Right atrium auricular region (tissue), 2 donors: ENCODE measurements at regions not wholly inside any gene's neighbourhood (a gene's known extent, or its start where the extent isn't known, plus 50 kb on each side); places are given as distances from the start of the nearest gene placed in this dataset.

Source experiments
- DNase-seq: peaks from one replicate; pipeline ENCODE4 v3.0.0-alpha.2; 2019; ENCODE audit warnings: low spot score
- H3K27ac ChIP-seq, 2 donors: fragments of 200-600 bp; sonication (generic); 1 replicate in 1 of 2; 2 replicates in 1 of 2; pipeline ENCODE4 v1.5.1; 2016 to 2019
- H3K27me3 ChIP-seq, 2 donors: fragments of 200-600 bp; sonication (generic); one replicate each; pipeline versions ENCODE4 v1.5.1 to v1.6.0; 2017 to 2019
- H3K36me3 ChIP-seq: fragments of 200-600 bp; sonication (generic); one replicate; pipeline ENCODE4 v1.5.1; 2016
- H3K4me1 ChIP-seq, 2 donors: fragments of 200-600 bp; sonication (generic); one replicate each; pipeline versions ENCODE4 v1.5.1 to v1.6.0; 2017 to 2019
- H3K4me3 ChIP-seq, 2 donors: fragments of 200-600 bp; sonication (generic); 1 replicate in 1 of 2; 2 replicates in 1 of 2; pipeline ENCODE4 v1.5.1; 2017 to 2019; ENCODE audit warnings: mild to moderate bottlenecking in 1 of 2, moderate library complexity in 1 of 2
- H3K9me3 ChIP-seq, 2 donors: fragments of 200-600 bp; sonication (generic); one replicate each; pipeline ENCODE4 v1.5.1; 2019
- CTCF ChIP-seq, 2 donors: fragments of 200-600 bp; sonication (generic); IDR thresholded peaks; one replicate each; pipeline ENCODE4 v1.5.1; 2019; ENCODE audit warnings: antibody characterized with exemption in 2 of 2

GRCh38 chr2:150587547-150588505, 100.4 kb upstream of the RND3 start:
- Histone ChIP-seq H3K4me1 (peaks cover 0 to 4% of the 10 kb centered on the region in 2 donors), H3K27ac (no peak overlapping the region), H3K9me3 (no peaks in the 10 kb centered on the region), H3K36me3 (no peaks in the 10 kb centered on the region), H3K27me3 (no peaks in the 10 kb centered on the region), H3K4me3 (no peak overlapping the region)
- TF ChIP-seq CTCF (IDR thresholded peaks at IDR 0.05), result no peak
- no peak for DNase-seq

- no peak for DNase-seq
- no peak for TF ChIP-seq CTCF (IDR thresholded peaks at IDR 0.05)
- peaks cover 0 to 4% of the 10 kb centered on the region in 2 donors for H3K4me1 ChIP-seq
These were observed 99.4 kb upstream of the RND3 start for GRCh38 chr2:150586858-150587257.

GRCh38 chr2:150585221-150585971, 97.9 kb upstream of the RND3 start:
- Histone ChIP-seq H3K9me3 (no peaks in the 10 kb centered on the region), H3K4me3 (no peak overlapping the region), H3K4me1 (peaks cover 0 to 4% of the 10 kb centered on the region in 2 donors), H3K36me3 (no peaks in the 10 kb centered on the region), H3K27me3 (no peaks in the 10 kb centered on the region), H3K27ac (no peak overlapping the region)
- no peak for DNase-seq
- no peak for TF ChIP-seq CTCF (IDR thresholded peaks at IDR 0.05)

More at GRCh38 chr2:150586858-150587257, 99.4 kb upstream of the RND3 start:
- H3K36me3 ChIP-seq, result no peaks in the 10 kb centered on the region
- no peak overlapping the region for H3K4me3 ChIP-seq
- peak overlapping the region in 1 of 2 donors; percentile 22 for H3K27ac ChIP-seq
- no peaks in the 10 kb centered on the region for H3K27me3 ChIP-seq
- no peaks in the 10 kb centered on the region for H3K9me3 ChIP-seq

GRCh38 chr2:150584081-150584480, 96.6 kb upstream of the RND3 start:
- no peak overlapping the region for H3K27ac ChIP-seq
- no peak overlapping the region for H3K4me3 ChIP-seq
- TF ChIP-seq CTCF (IDR thresholded peaks at IDR 0.05), result no peak
- DNase-seq, result no peak
- peaks cover 0 to 2% of the 10 kb centered on the region in 2 donors for H3K9me3 ChIP-seq
- H3K36me3 ChIP-seq, result no peaks in the 10 kb centered on the region
- no peaks in the 10 kb centered on the region for H3K27me3 ChIP-seq
- peaks cover 0 to 4% of the 10 kb centered on the region in 2 donors for H3K4me1 ChIP-seq

- no peak for TF ChIP-seq CTCF (IDR thresholded peaks at IDR 0.05)
- Histone ChIP-seq H3K4me3 (no peak overlapping the region), H3K27me3 (no peaks in the 10 kb centered on the region), H3K27ac (no peak overlapping the region), H3K36me3 (no peaks in the 10 kb centered on the region), H3K9me3 (peaks cover 0 to 12% of the 10 kb centered on the region in 2 donors), H3K4me1 (no peaks in the 10 kb centered on the region)
- DNase-seq, result no peak
These were observed 94.4 kb upstream of the RND3 start for GRCh38 chr2:150581717-150582472.
